CD4-positive, alpha-beta T cell treated with Interleukin-1 beta for 1 hour (primary cell): ENCODE measurements at regions not wholly inside any gene's neighbourhood (a gene's known extent, or its start where the extent isn't known, plus 50 kb on each side); places are given as distances from the start of the nearest gene placed in this dataset.

Experiments used
- DNase-seq, 2 donors: peaks; one replicate each; pipeline ENCODE4 v3.0.0-alpha.2; 2020 to 2022

- DNase-seq, result no peak
Observed at GRCh38 chr12:127536833-127537428, 730.0 kb upstream of the TMEM132C start.

- DNase-seq, result no peak
Observed at GRCh38 chr12:127538316-127538715, 728.7 kb upstream of the TMEM132C start.

- DNase-seq, result no peak
Observed at GRCh38 chr12:127539226-127539858, 727.6 kb upstream of the TMEM132C start.

- no peak for DNase-seq
Observed at GRCh38 chr12:127542391-127542790, 724.6 kb upstream of the TMEM132C start.

- DNase-seq, result no peak
Observed at GRCh38 chr12:127542931-127543330, 724.0 kb upstream of the TMEM132C start.

- DNase-seq, result no peak
Observed at GRCh38 chr12:127546721-127547505, 720.1 kb upstream of the TMEM132C start.

- no peak for DNase-seq
Observed at GRCh38 chr12:127548123-127548553, 718.8 kb upstream of the TMEM132C start.

- no peak for DNase-seq
Observed at GRCh38 chr12:127550271-127550670, 716.7 kb upstream of the TMEM132C start.

GRCh38 chr12:127552838-127553237 lies 714.1 kb upstream of the TMEM132C start:
- no peak for DNase-seq

- DNase-seq, result no peak
Observed at GRCh38 chr12:127555071-127555470, 711.9 kb upstream of the TMEM132C start.

GRCh38 chr12:127556231-127556886 lies 710.6 kb upstream of the TMEM132C start:
- no peak for DNase-seq

GRCh38 chr12:127558361-127558760 lies 708.6 kb upstream of the TMEM132C start:
- DNase-seq, result no peak

GRCh38 chr12:127559349-127560040 lies 707.5 kb upstream of the TMEM132C start:
- DNase-seq, result peak; percentile 36 to 39

- no peak for DNase-seq
Observed at GRCh38 chr12:127560041-127560478, 706.9 kb upstream of the TMEM132C start.

- DNase-seq, result no peak
Observed at GRCh38 chr12:127562816-127563215, 704.2 kb upstream of the TMEM132C start.

- no peak for DNase-seq
Observed at GRCh38 chr12:127565241-127565640, 701.7 kb upstream of the TMEM132C start.

- DNase-seq, result no peak
Observed at GRCh38 chr12:127567531-127567930, 699.4 kb upstream of the TMEM132C start.

GRCh38 chr12:127570387-127570786 lies 696.6 kb upstream of the TMEM132C start:
- DNase-seq, result no peak

GRCh38 chr12:127570793-127571360 lies 696.1 kb upstream of the TMEM132C start:
- DNase-seq, result no peak

- no peak for DNase-seq
Observed at GRCh38 chr12:127571578-127571977, 695.4 kb upstream of the TMEM132C start.

GRCh38 chr12:127579446-127579845 lies 687.5 kb upstream of the TMEM132C start:
- DNase-seq, result no peak

- no peak for DNase-seq
Observed at GRCh38 chr12:127582074-127582473, 684.9 kb upstream of the TMEM132C start.
